H9 (cell line): ENCODE measurements at regions not wholly inside any gene's neighbourhood (a gene's known extent, or its start where the extent isn't known, plus 50 kb on each side); places are given as distances from the start of the nearest gene placed in this dataset.

ENCODE experiments used
- DNase-seq: peaks from one replicate; pipeline ENCODE4 v3.0.0-alpha.2; 2017
- H2AFZ ChIP-seq: one replicate; pipeline ENCODE4 v1.6.1; 2013; ENCODE audit warnings: mild to moderate bottlenecking, low read length, control low read depth, moderate library complexity
- H2AK5ac ChIP-seq: 2 replicates; pipeline ENCODE4 v1.6.1; 2013; ENCODE audit warnings: low read length, control low read depth, mixed read lengths; ENCODE audit not compliant: insufficient read length
- H2BK120ac ChIP-seq: one replicate; pipeline ENCODE4 v1.6.1; 2013; ENCODE audit warnings: low read depth, mild to moderate bottlenecking, low read length, control low read depth, inconsistent platforms; ENCODE audit not compliant: poor library complexity, severe bottlenecking
- H2BK12ac ChIP-seq: 2 replicates; pipeline ENCODE4 v1.6.1; 2013; ENCODE audit warnings: low read length, control low read depth, mixed read lengths, low read depth; ENCODE audit not compliant: insufficient read length
- H2BK15ac ChIP-seq: 2 replicates; pipeline ENCODE4 v1.6.1; 2013; ENCODE audit warnings: low read depth, low read length, control low read depth
- H2BK20ac ChIP-seq: one replicate; pipeline ENCODE4 v1.6.1; 2013; ENCODE audit warnings: low read depth, mild to moderate bottlenecking, low read length, control low read depth, inconsistent platforms; ENCODE audit not compliant: poor library complexity, severe bottlenecking
- H2BK5ac ChIP-seq: 2 replicates; pipeline ENCODE4 v1.6.1; 2013; ENCODE audit warnings: low read length, control low read depth, mixed read lengths; ENCODE audit not compliant: insufficient read length
- H3K14ac ChIP-seq: 2 replicates; pipeline ENCODE4 v1.6.1; 2013; ENCODE audit warnings: low read length, control low read depth; ENCODE audit not compliant: insufficient read depth
- H3K18ac ChIP-seq: 2 replicates; pipeline ENCODE4 v1.6.1; 2013; ENCODE audit warnings: low read depth, mild to moderate bottlenecking, mixed read lengths, low read length, control low read depth; ENCODE audit not compliant: insufficient read length
- H3K23ac ChIP-seq: 2 replicates; pipeline ENCODE4 v1.6.1; 2013; ENCODE audit warnings: low read length, control low read depth, mixed read lengths, low read depth; ENCODE audit not compliant: insufficient read length
- H3K23me2 ChIP-seq: 2 replicates; pipeline ENCODE4 v1.6.1; 2013; ENCODE audit warnings: low read depth, mild to moderate bottlenecking, mixed read lengths, low read length, control low read depth; ENCODE audit not compliant: insufficient read length, poor library complexity, severe bottlenecking
- H3K27ac ChIP-seq: 2 replicates; pipeline ENCODE4 v1.5.1; 2013; ENCODE audit warnings: low read length, control low read depth, mixed read lengths, low read depth; ENCODE audit not compliant: insufficient read length
- H3K27me3 ChIP-seq: 2 replicates; pipeline ENCODE4 v1.6.1; 2013; ENCODE audit warnings: low read length, control low read depth, inconsistent platforms; ENCODE audit not compliant: insufficient read depth
- H3K4ac ChIP-seq: 2 replicates; pipeline ENCODE4 v1.6.1; 2013; ENCODE audit warnings: low read depth, mild to moderate bottlenecking, control low read depth, inconsistent platforms, low read length, moderate library complexity
- H3K4me1 ChIP-seq: 2 replicates; pipeline ENCODE4 v1.6.1; 2013; ENCODE audit warnings: low read length, control low read depth, inconsistent platforms; ENCODE audit not compliant: insufficient read depth
- H3K4me2 ChIP-seq: 2 replicates; pipeline ENCODE4 v1.6.1; 2013; ENCODE audit warnings: low read length, control low read depth, mixed read lengths; ENCODE audit not compliant: insufficient read length, insufficient read depth
- H3K56ac ChIP-seq: 2 replicates; pipeline ENCODE4 v1.6.1; 2013; ENCODE audit warnings: low read depth, mild to moderate bottlenecking, mixed read lengths, low read length, control low read depth; ENCODE audit not compliant: insufficient read length
- H3K79me1 ChIP-seq: 2 replicates; pipeline ENCODE4 v1.6.1; 2013; ENCODE audit warnings: low read depth, mild to moderate bottlenecking, moderate library complexity, low read length, control low read depth, inconsistent platforms; ENCODE audit not compliant: insufficient read depth, poor library complexity, severe bottlenecking
- H3K79me2 ChIP-seq: 2 replicates; pipeline ENCODE4 v1.6.1; 2013; ENCODE audit warnings: low read length, control low read depth, inconsistent platforms; ENCODE audit not compliant: insufficient read depth
- H3K9ac ChIP-seq: 2 replicates; pipeline ENCODE4 v1.6.1; 2013; ENCODE audit warnings: low read length, control low read depth, mixed read lengths; ENCODE audit not compliant: insufficient read length; ENCODE audit errors: extremely low read depth
- H3K9me3 ChIP-seq: one replicate; pipeline ENCODE4 v1.6.1; 2013; ENCODE audit warnings: low read depth, low read length, inconsistent platforms; ENCODE audit not compliant: control insufficient read depth
- H3T11ph ChIP-seq: one replicate; pipeline ENCODE4 v1.6.1; 2013; ENCODE audit warnings: mild to moderate bottlenecking, low read length, control low read depth, inconsistent platforms
- H4K20me1 ChIP-seq: one replicate; pipeline ENCODE4 v1.6.1; 2013; ENCODE audit not compliant: control insufficient read depth, insufficient read length, insufficient read depth
- H4K5ac ChIP-seq: 2 replicates; pipeline ENCODE4 v1.6.1; 2013; ENCODE audit warnings: low read depth, mild to moderate bottlenecking, mixed read lengths, low read length, control low read depth; ENCODE audit not compliant: insufficient read length
- H4K8ac ChIP-seq: replicated peaks from 2 replicates; pipeline ENCODE4 v1.6.1; 2013; ENCODE audit warnings: low read length, control low read depth, mixed read lengths, low read depth; ENCODE audit not compliant: insufficient read length
- H4K91ac ChIP-seq: 2 replicates; pipeline ENCODE4 v1.6.1; 2013; ENCODE audit warnings: low read depth, mild to moderate bottlenecking, moderate library complexity, mixed read lengths, low read length, control low read depth; ENCODE audit not compliant: insufficient read length
- H3K27ac Mint-ChIP-seq, 3 experiments: 2 replicates in 2 of 3; 3 replicates in 1 of 3; pipeline ENCODE4 v1.8.0; 2020 to 2021; ENCODE audit warnings: mixed read lengths in 3 of 3, mild to moderate bottlenecking in 1 of 3, moderate library complexity in 1 of 3
- H3K27me3 Mint-ChIP-seq: 2 replicates; pipeline ENCODE4 v1.8.0; 2021; ENCODE audit warnings: low read depth, mild to moderate bottlenecking, moderate library complexity, mixed read lengths
- H3K36me3 Mint-ChIP-seq, 3 experiments: 2 replicates in 2 of 3; 3 replicates in 1 of 3; pipeline ENCODE4 v1.8.0; 2020 to 2021; ENCODE audit warnings: low read depth in 3 of 3, mixed read lengths in 3 of 3; ENCODE audit not compliant: insufficient read depth in 1 of 3
- H3K4me1 Mint-ChIP-seq, 2 experiments: 2 replicates each; pipeline ENCODE4 v1.8.0; 2020; ENCODE audit warnings: mixed read lengths in 2 of 2
- H3K4me3 Mint-ChIP-seq, 2 experiments: 2 replicates in 1 of 2; 3 replicates in 1 of 2; pipeline ENCODE4 v1.8.0; 2020 to 2021; ENCODE audit warnings: mild to moderate bottlenecking in 2 of 2, mixed read lengths in 2 of 2, moderate library complexity in 1 of 2
- H3K9me3 Mint-ChIP-seq, 2 experiments: 2 replicates in 1 of 2; 3 replicates in 1 of 2; pipeline ENCODE4 v1.8.0; 2020; ENCODE audit warnings: mild to moderate bottlenecking in 2 of 2, mixed read lengths in 2 of 2, moderate library complexity in 1 of 2
- WGBS: extraction: QIAGEN DNeasy Blood & Tissue Kit; methylation state at CpG from one replicate; pipeline ENCODE4 v1.1.7; 2013; ENCODE audit warnings: missing lambda C conversion rate, low lambda C conversion rate, mixed read lengths; ENCODE audit not compliant: insufficient read length; ENCODE audit errors: extremely low coverage; 5-methylcytosine and 5-hydroxymethylcytosine counted together
- TF ChIP-seq, protein P1 (sequence below): fragments of 200-600 bp; sonication (generic); conservative IDR thresholded peaks from 3 replicates; pipeline ENCODE4 v1.8.0; 2021; ENCODE audit warnings: antibody characterized with exemption, mild to moderate bottlenecking

DNA sequence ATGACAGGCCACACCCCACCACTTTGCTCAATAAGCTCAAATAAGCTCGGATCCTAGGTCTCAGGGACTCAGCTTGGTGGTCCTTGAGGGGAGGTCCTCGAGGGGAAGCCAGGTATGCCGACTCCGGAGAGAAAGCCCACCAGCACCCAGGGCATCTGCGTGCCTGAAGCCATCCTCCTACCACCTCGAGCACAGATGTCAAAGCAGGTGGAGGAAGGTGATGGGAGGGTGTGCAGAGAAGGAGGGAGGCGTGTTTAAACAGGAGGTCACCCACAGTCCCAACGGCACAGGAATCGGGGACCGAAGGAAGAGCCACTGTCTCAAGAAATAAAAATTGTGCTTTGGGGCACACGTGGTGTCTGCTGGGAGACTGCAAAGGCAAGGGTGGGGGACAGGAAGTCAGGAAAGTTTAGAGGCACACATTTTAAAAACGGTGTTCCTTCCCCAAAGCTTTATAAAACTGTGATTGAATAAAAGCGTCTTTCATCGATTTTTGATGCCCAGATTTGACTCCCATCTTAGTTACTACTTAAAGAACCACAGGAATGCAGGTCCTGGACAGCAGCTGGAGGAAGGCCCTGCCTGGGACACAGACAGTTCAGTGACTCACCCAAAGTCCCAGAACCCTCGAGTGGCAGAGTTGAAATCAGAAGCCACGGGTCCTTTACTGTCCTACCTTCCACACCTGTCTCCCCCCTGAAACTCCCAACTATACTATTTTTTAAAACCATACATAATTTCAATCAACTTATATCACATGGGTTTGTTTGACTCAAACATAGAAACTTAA lies 221.0 kb upstream of the PDE10A start:
- H3K27ac ChIP-seq: no peak overlapping the region
- peaks cover 6% of the 10 kb centered on the region for H3K9me3 ChIP-seq
- no peak overlapping the region for H3T11ph ChIP-seq
- no peak overlapping the region for H2BK20ac ChIP-seq
- H4K8ac ChIP-seq: no peak overlapping the region
- no peak overlapping the region for H2BK15ac ChIP-seq
- H3K4ac ChIP-seq: no peak overlapping the region
- no peak overlapping the region for H3K9ac ChIP-seq
- no peak overlapping the region for H4K5ac ChIP-seq
- H4K20me1 ChIP-seq: no peaks in the 10 kb centered on the region
- H3K27me3 ChIP-seq: no peaks in the 10 kb centered on the region; the same call in 1 of the 2 replicates
- no peaks in the 10 kb centered on the region for H3K79me1 ChIP-seq
- H3K18ac ChIP-seq: no peak overlapping the region
- no peak overlapping the region for H2AFZ ChIP-seq
- no peak for DNase-seq
- no peak overlapping the region for H2AK5ac ChIP-seq
- no peak overlapping the region for H4K91ac ChIP-seq
- no peak overlapping the region for H3K14ac ChIP-seq
- no CpG with 5 or more reads among the region's 16 CpGs for WGBS
- no peak overlapping the region for H3K4me2 ChIP-seq
- Mint-ChIP-seq H3K27me3 (peaks cover 28% of the 10 kb centered on the region), H3K9me3 (peaks cover 20 to 23% of the 10 kb centered on the region in 2 experiments), H3K36me3 (peaks cover 4 to 17% (median 8%) of the 10 kb centered on the region in 3 experiments; a peak in 6 of 7 replicates), H3K4me1 (peaks cover 7 to 9% of the 10 kb centered on the region in 2 experiments), H3K27ac (no peak overlapping the region), H3K4me3 (no peak overlapping the region)
- H2BK5ac ChIP-seq: no peak overlapping the region
- no peaks in the 10 kb centered on the region for H3K4me1 ChIP-seq
- H3K79me2 ChIP-seq: no peaks in the 10 kb centered on the region
- H3K23me2 ChIP-seq: no peaks in the 10 kb centered on the region
- TF ChIP-seq, protein P1, sequence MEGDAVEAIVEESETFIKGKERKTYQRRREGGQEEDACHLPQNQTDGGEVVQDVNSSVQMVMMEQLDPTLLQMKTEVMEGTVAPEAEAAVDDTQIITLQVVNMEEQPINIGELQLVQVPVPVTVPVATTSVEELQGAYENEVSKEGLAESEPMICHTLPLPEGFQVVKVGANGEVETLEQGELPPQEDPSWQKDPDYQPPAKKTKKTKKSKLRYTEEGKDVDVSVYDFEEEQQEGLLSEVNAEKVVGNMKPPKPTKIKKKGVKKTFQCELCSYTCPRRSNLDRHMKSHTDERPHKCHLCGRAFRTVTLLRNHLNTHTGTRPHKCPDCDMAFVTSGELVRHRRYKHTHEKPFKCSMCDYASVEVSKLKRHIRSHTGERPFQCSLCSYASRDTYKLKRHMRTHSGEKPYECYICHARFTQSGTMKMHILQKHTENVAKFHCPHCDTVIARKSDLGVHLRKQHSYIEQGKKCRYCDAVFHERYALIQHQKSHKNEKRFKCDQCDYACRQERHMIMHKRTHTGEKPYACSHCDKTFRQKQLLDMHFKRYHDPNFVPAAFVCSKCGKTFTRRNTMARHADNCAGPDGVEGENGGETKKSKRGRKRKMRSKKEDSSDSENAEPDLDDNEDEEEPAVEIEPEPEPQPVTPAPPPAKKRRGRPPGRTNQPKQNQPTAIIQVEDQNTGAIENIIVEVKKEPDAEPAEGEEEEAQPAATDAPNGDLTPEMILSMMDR: no peak
- H3K56ac ChIP-seq: no peak overlapping the region
- no peak overlapping the region for H2BK120ac ChIP-seq
- no peak overlapping the region for H2BK12ac ChIP-seq
- H3K23ac ChIP-seq: no peak overlapping the region
